PC-9 (cell line): ENCODE measurements at regions not wholly inside any gene's neighbourhood (a gene's known extent, or its start where the extent isn't known, plus 50 kb on each side); places are given as distances from the start of the nearest gene placed in this dataset.

Source experiments
- BruUV-seq: library from RNA; stranded (reverse); fragments of 400-500 nt; replicated peaks from 2 replicates; lab custom pipeline; 2021; lab: Mats Ljungman, UMichigan
- CTCF ChIA-PET: fragments of 300-600 bp; sonication (Branson Sonifier 250); formaldehyde crosslinking; loops from one replicate; lab custom pipeline; 2022; ENCODE audit warnings: antibody characterized with exemption; lab: Charles Lee
- POLR2A ChIA-PET: fragments of 300-600 bp; sonication (Branson Sonifier 250); formaldehyde crosslinking; loops from one replicate; lab custom pipeline; 2022; ENCODE audit warnings: antibody characterized with exemption; ENCODE audit not compliant: unreplicated experiment; lab: Charles Lee
- DNase-seq, 2 experiments: peaks; one replicate each; pipeline versions ENCODE4 v3.0.0 to v3.0.0-alpha.2; 2015 to 2022; ENCODE audit warnings: mixed read lengths in 1 of 2
- H2AFZ ChIP-seq: fragments of 200-600 bp; sonication (generic); 2 replicates; pipeline ENCODE4 v1.8.1; 2017; ENCODE audit warnings: antibody characterized with exemption
- H3F3A ChIP-seq: fragments of 200-600 bp; sonication (generic); 2 replicates; pipeline ENCODE4 v1.8.1; 2017; ENCODE audit warnings: antibody characterized with exemption, mild to moderate bottlenecking, low read depth; ENCODE audit not compliant: insufficient read depth
- H3K27ac ChIP-seq: fragments of 200-600 bp; sonication (generic); 2 replicates; pipeline ENCODE4 v1.6.1; 2016; ENCODE audit warnings: mixed run types
- H3K27me3 ChIP-seq: fragments of 200-600 bp; sonication (generic); 2 replicates; pipeline ENCODE4 v1.6.1; 2016; ENCODE audit warnings: low read depth, mixed run types; ENCODE audit not compliant: insufficient read depth
- H3K36me3 ChIP-seq: fragments of 200-600 bp; sonication (generic); 2 replicates; pipeline ENCODE4 v1.6.1; 2016; ENCODE audit warnings: low read depth, mixed run types
- H3K4me1 ChIP-seq: fragments of 200-600 bp; sonication (generic); replicated peaks from 2 replicates; pipeline ENCODE4 v1.6.1; 2016; ENCODE audit warnings: mixed run types; ENCODE audit not compliant: insufficient read depth
- H3K4me2 ChIP-seq: fragments of 200-600 bp; sonication (generic); 2 replicates; pipeline ENCODE4 v1.6.1; 2017; ENCODE audit warnings: mixed run types
- H3K4me3 ChIP-seq: fragments of 200-600 bp; sonication (generic); 2 replicates; pipeline ENCODE4 v1.6.1; 2016; ENCODE audit warnings: mixed run types
- H3K79me2 ChIP-seq: fragments of 200-600 bp; sonication (generic); 2 replicates; pipeline ENCODE4 v1.6.1; 2017; ENCODE audit warnings: low read depth, mixed run types
- H3K9me2 ChIP-seq: fragments of 200-600 bp; sonication (generic); 2 replicates; pipeline ENCODE4 v1.8.1; 2017; ENCODE audit warnings: mild to moderate bottlenecking; ENCODE audit not compliant: insufficient read depth
- H3K9me3 ChIP-seq: fragments of 200-600 bp; sonication (generic); 2 replicates; pipeline ENCODE4 v1.8.1; 2016; ENCODE audit warnings: low read depth; ENCODE audit not compliant: insufficient read depth
- H4K20me1 ChIP-seq: fragments of 200-600 bp; sonication (generic); 2 replicates; pipeline ENCODE4 v1.8.1; 2017; ENCODE audit not compliant: insufficient read depth
- CTCF ChIP-seq: fragments of 200-600 bp; sonication (generic); conservative IDR thresholded peaks from 2 replicates; pipeline ENCODE4 v1.6.1; 2017; ENCODE audit warnings: mixed run types, antibody characterized with exemption, mild to moderate bottlenecking, moderate library complexity
- EZH2 ChIP-seq: fragments of 200-600 bp; sonication (generic); IDR thresholded peaks from 2 replicates; pipeline ENCODE4 v1.8.0; 2017; ENCODE audit warnings: antibody characterized with exemption, low read depth
- intact Hi-C: fragments of 100-400 bp; cut with micrococcal nuclease; formaldehyde crosslinking; loops from one replicate; pipeline ENCODE4 v1.10.0; 2022; ENCODE audit not compliant: unreplicated experiment

- Histone ChIP-seq H3K79me2 (no peaks in the 10 kb centered on the region), H3K27me3 (no peaks in the 10 kb centered on the region), H3K9me2 (peaks cover 7% of the 10 kb centered on the region; the same call in 1 of the 2 replicates), H3F3A (no peaks in the 10 kb centered on the region), H3K4me1 (peaks cover 12% of the 10 kb centered on the region), H3K4me2 (no peak overlapping the region), H2AFZ (no peak overlapping the region), H3K4me3 (no peak overlapping the region), H3K36me3 (no peaks in the 10 kb centered on the region), H3K27ac (no peak overlapping the region), H3K9me3 (no peaks in the 10 kb centered on the region), H4K20me1 (no peaks in the 10 kb centered on the region)
- ChIA-PET CTCF (no interaction called here), POLR2A (no interaction called here)
- TF ChIP-seq CTCF (no peak), EZH2 (no peak)
- intact Hi-C loops, result loop anchor here (5.0 kb wide), 1 partner anchor 194 kb away; no protein-coding TSS in a partner anchor
- no peak for DNase-seq
- BruUV-seq, result no TSS peak
Observed at GRCh38 chr6:133761706-133762105, 127.2 kb upstream of the TCF21 start.

DNA sequence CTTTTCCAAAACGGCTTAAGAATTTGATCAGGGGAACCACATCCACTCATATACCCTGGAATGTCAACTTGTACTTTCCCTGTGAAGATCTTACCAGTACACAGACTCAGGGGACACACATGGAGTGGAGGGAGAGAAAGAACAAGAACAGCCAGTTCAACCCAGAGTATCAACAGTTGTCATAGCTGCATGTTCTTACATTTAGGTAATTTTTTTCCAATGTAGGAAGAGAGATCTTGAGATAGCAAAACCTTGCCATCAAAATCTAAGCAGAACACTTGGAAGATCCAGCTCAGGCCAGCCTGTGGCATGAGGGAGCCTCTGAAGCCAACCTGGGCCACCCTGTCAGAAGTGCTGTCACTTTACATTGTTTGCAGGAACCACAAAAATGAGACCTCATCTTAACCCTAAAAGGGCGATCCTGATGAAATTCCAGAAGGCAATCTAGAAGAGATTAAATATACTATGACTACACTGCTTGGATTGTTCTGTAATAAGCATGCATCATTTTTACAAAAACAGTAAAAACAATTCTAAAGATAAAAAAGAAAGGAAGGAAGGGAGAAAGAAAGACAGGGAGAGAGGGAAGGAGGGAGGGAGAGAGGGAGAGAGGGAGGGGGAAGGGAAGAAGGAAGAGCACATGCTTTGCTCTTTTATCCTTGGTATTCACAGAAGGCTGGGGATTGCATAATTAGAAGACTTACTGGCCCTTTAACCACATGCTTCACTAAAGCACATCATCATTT lies 124.7 kb upstream of the TCF21 start:
- peaks cover 12% of the 10 kb centered on the region for H3K4me1 ChIP-seq
- H3K9me2 ChIP-seq, result no peaks in the 10 kb centered on the region
- H3K79me2 ChIP-seq, result no peaks in the 10 kb centered on the region
- no peak overlapping the region for H3K27ac ChIP-seq
- H3K36me3 ChIP-seq, result no peaks in the 10 kb centered on the region
- no peaks in the 10 kb centered on the region for H3F3A ChIP-seq
- peak overlapping the region; percentile 55; the same call in 1 of the 2 replicates for H2AFZ ChIP-seq
- DNase-seq, result peak; percentile 43 to 61
- H3K4me2 ChIP-seq, result peak overlapping the region; percentile 4; the same call in 1 of the 2 replicates
- TF ChIP-seq CTCF, result no peak
- H3K4me3 ChIP-seq, result no peak overlapping the region
- ChIA-PET POLR2A (interaction anchor here (0.5 to 0.6 kb wide), 3 partner anchors 16 to 336 kb away, joined by 3 to 5 read pairs (median 3); no protein-coding TSS in a partner anchor), CTCF (interaction anchor here (0.6 kb wide), 1 partner anchor 53 kb away, joined by 10 read pairs; no protein-coding TSS in a partner anchor)
- no peaks in the 10 kb centered on the region for H3K9me3 ChIP-seq
- H4K20me1 ChIP-seq, result no peaks in the 10 kb centered on the region
- H3K27me3 ChIP-seq, result no peaks in the 10 kb centered on the region
- intact Hi-C loops, result loop anchor here (1.0 to 5.0 kb wide), 3 partner anchors 18 to 197 kb away; no protein-coding TSS in a partner anchor
- BruUV-seq, result no TSS peak

DNA sequence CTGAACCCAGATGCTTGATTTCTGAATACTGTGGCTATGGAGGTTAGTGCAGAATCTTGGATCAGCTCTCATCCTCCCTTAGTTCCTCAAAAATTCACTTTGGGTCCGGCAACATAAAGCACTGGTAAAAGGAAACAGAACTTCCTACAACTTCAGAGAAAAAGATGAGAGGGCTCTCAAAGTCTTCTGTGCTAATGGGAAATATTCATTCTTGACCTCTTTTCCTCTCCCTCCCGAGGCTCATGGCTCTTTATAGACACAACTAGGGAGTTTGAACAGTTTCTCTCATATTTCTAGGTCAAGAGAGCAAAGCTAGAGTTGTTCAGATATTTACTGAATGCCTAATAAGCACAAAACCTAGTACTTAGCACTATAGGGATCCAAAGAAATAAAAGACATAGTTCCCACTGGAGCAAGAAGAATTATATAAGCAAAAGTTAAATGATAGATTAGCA lies 124.1 kb upstream of the TCF21 start:
- Histone ChIP-seq H3K27me3 (no peaks in the 10 kb centered on the region), H3K4me1 (peaks cover 12% of the 10 kb centered on the region), H3K9me2 (no peaks in the 10 kb centered on the region), H3K4me2 (peak overlapping the region; percentile 4; the same call in 1 of the 2 replicates), H3K9me3 (no peaks in the 10 kb centered on the region), H3K79me2 (no peaks in the 10 kb centered on the region), H4K20me1 (no peaks in the 10 kb centered on the region), H3K4me3 (no peak overlapping the region), H3K36me3 (no peaks in the 10 kb centered on the region), H2AFZ (peak overlapping the region; percentile 55; the same call in 1 of the 2 replicates), H3F3A (no peaks in the 10 kb centered on the region), H3K27ac (no peak overlapping the region)
- intact Hi-C loops, result loop anchor here (1.0 to 5.0 kb wide), 3 partner anchors 18 to 197 kb away; no protein-coding TSS in a partner anchor
- BruUV-seq, result no TSS peak
- TF ChIP-seq CTCF (no peak), EZH2 (no peak)
- no peak for DNase-seq
- CTCF ChIA-PET, result interaction anchor here (0.6 kb wide), 1 partner anchor 53 kb away, joined by 10 read pairs; no protein-coding TSS in a partner anchor
- POLR2A ChIA-PET, result no interaction called here
